Endothelial cell of umbilical vein (primary cell): ENCODE measurements at regions not wholly inside any gene's neighbourhood (a gene's known extent, or its start where the extent isn't known, plus 50 kb on each side); places are given as distances from the start of the nearest gene placed in this dataset.

Experiments used
- BruUV-seq: library from RNA; stranded (reverse); fragments of 400-500 nt; replicated peaks from 2 replicates; lab custom pipeline; 2021; lab: Mats Ljungman, UMichigan
- CTCF ChIA-PET: fragments of 300-600, 350-600 bp; sonication (Branson Sonifier 250); formaldehyde crosslinking; loops from one replicate; lab custom pipeline; 2021; ENCODE audit warnings: antibody characterized with exemption, inconsistent platforms; lab: Charles Lee
- POLR2A ChIA-PET: fragments of 300-600, 350-600 bp; sonication (Branson Sonifier 250); formaldehyde crosslinking; loops from one replicate; lab custom pipeline; 2021; ENCODE audit warnings: antibody characterized with exemption, inconsistent platforms; lab: Charles Lee
- DNase-seq: peaks from one replicate; pipeline ENCODE4 v3.0.0-alpha.2; 2011; ENCODE audit warnings: low read depth, low spot score
- FAIRE-seq: peaks from 2 replicates; lab custom pipeline; 2011; peaks lifted over from hg19 to GRCh38; lab: Jason Lieb, UNC
- H2AFZ ChIP-seq: 2 replicates; pipeline ENCODE4 v1.6.0; 2012; ENCODE audit warnings: low read depth, low read length, control low read depth, inconsistent platforms
- H3K27ac ChIP-seq: 2 replicates; pipeline ENCODE4 v1.5.1; 2011; ENCODE audit warnings: low read depth, mild to moderate bottlenecking, control low read depth, low read length, moderate library complexity; ENCODE audit not compliant: insufficient read depth
- H3K27me3 ChIP-seq, 2 experiments: 2 replicates each; pipeline versions ENCODE4 v1.6.0 to v1.6.1; 2011; ENCODE audit warnings: low read length in 2 of 2, mixed read lengths in 1 of 2; ENCODE audit not compliant: control insufficient read depth in 2 of 2, insufficient read depth in 2 of 2
- H3K36me3 ChIP-seq, 2 experiments: 2 replicates in 1 of 2; 3 replicates in 1 of 2; pipeline ENCODE4 v1.5.1; 2011; ENCODE audit warnings: low read length in 2 of 2, mild to moderate bottlenecking in 1 of 2, moderate library complexity in 1 of 2; ENCODE audit not compliant: control insufficient read depth in 2 of 2, insufficient read depth in 2 of 2; ENCODE audit errors: extremely low read depth in 1 of 2
- H3K4me1 ChIP-seq: 3 replicates; pipeline ENCODE4 v1.5.1; 2011; ENCODE audit warnings: mild to moderate bottlenecking, low read length; ENCODE audit not compliant: control insufficient read depth, insufficient read depth; ENCODE audit errors: extremely low read depth
- H3K4me2 ChIP-seq: 2 replicates; pipeline ENCODE4 v1.6.1; 2011; ENCODE audit warnings: low read length, control low read depth, mixed read lengths; ENCODE audit not compliant: insufficient read depth
- H3K4me3 ChIP-seq, 3 experiments: fragments of 200-600 bp in 1 of 3; sonication (generic), shearing (Covaris generic) in 1 of 3; replicated peaks in 1 of 3; 2 replicates each; pipeline ENCODE4 v1.5.1; 2011 to 2016; ENCODE audit warnings: control low read depth in 3 of 3, low read length in 3 of 3, mild to moderate bottlenecking in 2 of 3, inconsistent platforms in 1 of 3, low read depth in 1 of 3, moderate library complexity in 1 of 3; ENCODE audit not compliant: insufficient read depth in 1 of 3
- H3K79me2 ChIP-seq: 2 replicates; pipeline ENCODE4 v1.6.0; 2012; ENCODE audit warnings: low read length, inconsistent platforms; ENCODE audit not compliant: control insufficient read depth, insufficient read depth
- H3K9ac ChIP-seq: replicated peaks from 2 replicates; pipeline ENCODE3; 2011; ENCODE audit warnings: low read length, control low read depth; ENCODE audit not compliant: insufficient read depth; ENCODE audit errors: extremely low read depth
- H3K9me1 ChIP-seq: replicated peaks from 3 replicates; pipeline ENCODE4 v1.6.0; 2011; ENCODE audit warnings: mild to moderate bottlenecking, low read length; ENCODE audit not compliant: control insufficient read depth, insufficient read depth; ENCODE audit errors: extremely low read depth
- H3K9me3 ChIP-seq: replicated peaks from 2 replicates; pipeline ENCODE4 v1.5.1; 2012; ENCODE audit warnings: low read length, inconsistent platforms; ENCODE audit not compliant: control insufficient read depth, insufficient read depth
- H4K20me1 ChIP-seq: replicated peaks from 2 replicates; pipeline ENCODE3; 2011; ENCODE audit warnings: mild to moderate bottlenecking, low read length; ENCODE audit not compliant: control insufficient read depth, insufficient read depth; ENCODE audit errors: extremely low read depth
- EZH2 ChIP-seq: IDR thresholded peaks from 2 replicates; pipeline ENCODE4 v1.6.1; 2012; ENCODE audit warnings: borderline replicate concordance, low read depth, mild to moderate bottlenecking, moderate library complexity, low read length, inconsistent platforms; ENCODE audit not compliant: severe bottlenecking
- FOS ChIP-seq: IDR thresholded peaks from 2 replicates; pipeline ENCODE4 v1.6.1; 2011; ENCODE audit warnings: mild to moderate bottlenecking, low read length, moderate library complexity, borderline replicate concordance; ENCODE audit not compliant: insufficient read depth
- GATA2 ChIP-seq: IDR thresholded peaks from 2 replicates; pipeline ENCODE4 v1.7.0; 2011; ENCODE audit warnings: low read depth, mild to moderate bottlenecking, moderate library complexity, mixed read lengths, low read length; ENCODE audit not compliant: insufficient read length, insufficient read depth
- JUN ChIP-seq: IDR thresholded peaks from 2 replicates; pipeline ENCODE4 v1.6.1; 2011; ENCODE audit warnings: borderline replicate concordance, low read depth; ENCODE audit not compliant: insufficient read length, insufficient read depth
- MYC ChIP-seq: IDR thresholded peaks from one replicate; pipeline ENCODE4 v1.6.1; 2011; ENCODE audit warnings: mild to moderate bottlenecking, low read depth, low read length
- POLR2A ChIP-seq: IDR thresholded peaks from 2 replicates; pipeline ENCODE4 v1.6.1; 2012; ENCODE audit warnings: low read depth, mild to moderate bottlenecking, control low read depth, low read length
- POLR2AphosphoS5 ChIP-seq: IDR thresholded peaks from 2 replicates; pipeline ENCODE4 v1.6.1; 2012; ENCODE audit warnings: low read depth, mild to moderate bottlenecking, control low read depth, low read length, moderate library complexity; ENCODE audit not compliant: insufficient read depth
- dilution Hi-C: fragments of 300-500 bp; cut with MboI; formaldehyde crosslinking; loops from one replicate; pipeline ENCODE4 v1.15.0; 2019; ENCODE audit warnings: low sequenced_read_pairs; ENCODE audit not compliant: extremely low pct_ligation_motif_present
- intact Hi-C: fragments of 100-400 bp; cut with micrococcal nuclease; formaldehyde crosslinking; loops from one replicate; pipeline ENCODE4 v1.10.0; 2022
- TF ChIP-seq, protein P1 (sequence below): IDR thresholded peaks from 2 replicates; pipeline ENCODE4 v1.6.1; 2011; ENCODE audit not compliant: insufficient read depth, insufficient read length
- TF ChIP-seq, protein P2 (sequence below), 2 donors: IDR thresholded peaks; 1 replicate in 1 of 2; 2 replicates in 1 of 2; pipeline ENCODE4 v1.5.1; 2011; ENCODE audit warnings: low read length in 2 of 2, mild to moderate bottlenecking in 2 of 2, moderate library complexity in 2 of 2, control low read depth in 1 of 2, inconsistent platforms in 1 of 2, low read depth in 1 of 2; ENCODE audit not compliant: insufficient read depth in 1 of 2; ENCODE audit errors: extremely low read depth in 1 of 2

DNA sequence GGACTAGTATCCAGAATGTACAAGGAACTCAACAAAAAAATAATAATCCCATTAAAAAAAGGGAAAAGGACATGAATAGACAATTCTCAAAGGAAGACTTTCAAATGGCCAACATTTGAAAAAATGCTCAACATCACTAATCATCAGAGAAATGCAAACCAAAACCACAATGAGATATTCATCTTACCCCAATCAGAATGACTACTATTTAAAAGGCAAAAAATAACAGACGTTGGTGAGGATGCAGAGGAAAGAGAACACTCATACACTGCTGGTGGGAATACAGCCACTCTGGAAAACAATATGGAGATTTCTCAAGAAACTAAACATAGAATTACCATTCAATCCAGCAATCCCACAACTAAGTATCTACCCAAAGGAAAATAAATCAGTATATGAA lies 133.1 kb downstream of the KDR start:
- ChIA-PET CTCF (no interaction called here), POLR2A (no interaction called here)
- H4K20me1 ChIP-seq: no peaks in the 10 kb centered on the region
- no peaks in the 10 kb centered on the region for H3K27me3 ChIP-seq
- H3K4me1 ChIP-seq: no peaks in the 10 kb centered on the region
- FAIRE-seq: no peak
- H2AFZ ChIP-seq: no peak overlapping the region
- H3K79me2 ChIP-seq: no peaks in the 10 kb centered on the region
- intact Hi-C loops: no loop called here
- H3K36me3 ChIP-seq: no peaks in the 10 kb centered on the region
- dilution Hi-C loops: loop anchor here (25.0 kb wide), 1 partner anchor 320 kb away; no protein-coding TSS in a partner anchor
- no TSS peak for BruUV-seq
- TF ChIP-seq EZH2 (no peak), GATA2 (no peak), POLR2AphosphoS5 (no peak), FOS (no peak), MYC (no peak), POLR2A (no peak), JUN (no peak)
- TF ChIP-seq, protein P1, sequence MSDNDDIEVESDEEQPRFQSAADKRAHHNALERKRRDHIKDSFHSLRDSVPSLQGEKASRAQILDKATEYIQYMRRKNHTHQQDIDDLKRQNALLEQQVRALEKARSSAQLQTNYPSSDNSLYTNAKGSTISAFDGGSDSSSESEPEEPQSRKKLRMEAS: no peak
- TF ChIP-seq, protein P2, sequence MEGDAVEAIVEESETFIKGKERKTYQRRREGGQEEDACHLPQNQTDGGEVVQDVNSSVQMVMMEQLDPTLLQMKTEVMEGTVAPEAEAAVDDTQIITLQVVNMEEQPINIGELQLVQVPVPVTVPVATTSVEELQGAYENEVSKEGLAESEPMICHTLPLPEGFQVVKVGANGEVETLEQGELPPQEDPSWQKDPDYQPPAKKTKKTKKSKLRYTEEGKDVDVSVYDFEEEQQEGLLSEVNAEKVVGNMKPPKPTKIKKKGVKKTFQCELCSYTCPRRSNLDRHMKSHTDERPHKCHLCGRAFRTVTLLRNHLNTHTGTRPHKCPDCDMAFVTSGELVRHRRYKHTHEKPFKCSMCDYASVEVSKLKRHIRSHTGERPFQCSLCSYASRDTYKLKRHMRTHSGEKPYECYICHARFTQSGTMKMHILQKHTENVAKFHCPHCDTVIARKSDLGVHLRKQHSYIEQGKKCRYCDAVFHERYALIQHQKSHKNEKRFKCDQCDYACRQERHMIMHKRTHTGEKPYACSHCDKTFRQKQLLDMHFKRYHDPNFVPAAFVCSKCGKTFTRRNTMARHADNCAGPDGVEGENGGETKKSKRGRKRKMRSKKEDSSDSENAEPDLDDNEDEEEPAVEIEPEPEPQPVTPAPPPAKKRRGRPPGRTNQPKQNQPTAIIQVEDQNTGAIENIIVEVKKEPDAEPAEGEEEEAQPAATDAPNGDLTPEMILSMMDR (IDR thresholded peaks at IDR 0.05; ENCODE audit: extremely low read depth in 1 of 2, insufficient read depth in 1 of 2, low read depth in 1 of 2, low read length in 2 of 2): no peak
- H3K9me3 ChIP-seq: no peaks in the 10 kb centered on the region
- no peak for DNase-seq
- no peaks in the 10 kb centered on the region for H3K9me1 ChIP-seq
- no peak overlapping the region for H3K4me3 ChIP-seq
- no peak overlapping the region for H3K9ac ChIP-seq
- no peak overlapping the region for H3K27ac ChIP-seq
- no peak overlapping the region for H3K4me2 ChIP-seq
